ENCODE measurements at regions not wholly inside any gene's neighbourhood (a gene's known extent, or its start where the extent isn't known, plus 50 kb on each side); places are given as distances from the start of the nearest gene placed in this dataset.

DNA sequence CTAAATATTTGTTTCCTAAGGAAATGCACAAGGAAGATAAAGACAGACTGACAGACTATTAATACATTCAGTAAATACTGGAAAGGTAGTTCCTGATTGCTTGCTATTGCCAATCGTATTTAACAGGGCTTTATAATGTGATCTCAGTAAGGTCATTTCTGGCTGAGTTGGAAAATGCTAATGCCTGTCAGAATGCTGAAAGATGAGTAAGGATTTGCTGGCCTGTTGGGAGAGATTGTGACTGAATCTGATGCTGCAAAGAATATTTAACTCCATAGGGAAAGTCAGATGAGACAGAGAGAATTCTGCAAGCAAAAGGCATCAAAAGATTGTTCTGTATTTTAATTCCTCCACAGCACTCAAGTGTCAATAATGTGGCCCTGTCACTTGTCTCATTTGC lies 169.0 kb downstream of the BEND2 start:
- TF ChIP-seq POLR2A (IDR thresholded peaks at IDR 0.05; ENCODE audit: low read depth, low read length), result no peak
- no peak for TF ChIP-seq TAF1 (IDR thresholded peaks at IDR 0.05; ENCODE audit: low read depth, low read length)
- no peak for TF ChIP-seq POLR2AphosphoS5 (IDR thresholded peaks at IDR 0.05; ENCODE audit: low read depth, low read length)
- no peak for TF ChIP-seq SPI1 (IDR thresholded peaks at IDR 0.05; ENCODE audit: low read depth, low read length)
- no peak for TF ChIP-seq PAX5 (IDR thresholded peaks at IDR 0.05; ENCODE audit: insufficient read depth, low read length, severe bottlenecking)
- no peak for TF ChIP-seq POU2F2 (IDR thresholded peaks at IDR 0.05; ENCODE audit: low read depth, low read length)

Data from GM12891 (cell line).